ENCODE measurements at regions not wholly inside any gene's neighbourhood (a gene's known extent, or its start where the extent isn't known, plus 50 kb on each side); places are given as distances from the start of the nearest gene placed in this dataset.

GRCh38 chr4:35772291-35772690, 472.0 kb downstream of the ARAP2 start:
- DNase-seq = no peak

- DNase-seq = no peak
Observed at GRCh38 chr4:35789899-35790574, 454.3 kb downstream of the ARAP2 start.

- DNase-seq = no peak
Observed at GRCh38 chr4:35793045-35793722, 451.1 kb downstream of the ARAP2 start.

DNA sequence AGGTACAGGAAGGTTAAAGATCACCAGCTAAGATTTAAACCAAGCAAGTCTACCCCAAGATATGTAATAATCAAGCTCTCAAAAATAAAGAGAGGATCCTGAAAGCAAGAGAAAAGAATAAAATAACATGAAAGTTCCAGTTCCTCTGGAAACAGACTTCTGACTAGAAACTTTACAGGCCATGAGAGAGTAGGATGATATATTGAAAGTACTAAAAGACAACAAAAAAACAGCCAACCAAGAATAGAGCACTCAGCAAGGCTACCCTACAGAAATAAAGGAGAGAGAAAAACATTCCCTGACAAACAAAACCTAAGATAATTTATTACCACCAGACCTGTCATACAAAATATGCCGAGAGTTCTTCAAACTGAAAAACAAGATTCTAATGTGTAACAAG, 450.5 kb downstream of the ARAP2 start:
- DNase-seq = no peak

GRCh38 chr4:35800669-35801068, 443.6 kb downstream of the ARAP2 start:
- no peak for DNase-seq

DNA sequence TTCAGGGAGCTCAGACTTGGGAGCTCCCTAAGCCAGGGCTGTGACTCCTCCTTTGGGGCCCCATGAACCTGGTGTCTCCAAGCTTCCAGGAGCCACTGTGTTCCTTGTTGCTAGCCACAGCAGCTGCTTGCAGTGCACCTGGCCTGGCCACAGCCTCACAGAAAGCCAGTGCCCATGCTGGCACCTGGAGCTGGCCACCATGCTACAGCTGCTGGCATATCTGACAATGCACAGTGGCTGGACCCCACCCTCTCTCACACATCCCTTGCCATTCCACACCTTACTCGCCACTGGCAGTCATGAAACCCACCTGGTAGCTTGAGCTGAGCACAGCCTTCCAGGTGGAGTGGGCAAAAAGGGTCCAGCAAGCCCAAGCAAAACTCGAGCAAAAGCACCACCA, 441.7 kb downstream of the ARAP2 start:
- no peak for DNase-seq

DNA sequence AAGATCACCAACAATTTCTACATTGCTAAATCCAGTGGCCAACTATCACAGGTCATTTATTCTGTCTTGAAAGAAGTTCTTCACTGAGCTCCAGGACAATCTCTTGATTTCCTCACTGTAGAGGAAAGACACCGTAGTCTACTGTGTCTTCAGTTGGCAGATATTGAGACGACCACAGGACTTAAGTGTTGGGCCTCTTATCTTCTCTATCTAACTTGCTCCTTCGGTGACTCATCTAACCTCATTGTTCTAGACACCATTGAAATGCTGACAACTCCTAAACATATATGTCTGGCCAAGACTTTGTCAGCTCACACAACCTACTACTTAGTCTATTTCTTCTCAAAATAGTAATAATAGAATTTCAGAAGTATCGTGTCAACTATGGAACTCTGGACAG, 425.8 kb downstream of the ARAP2 start:
- DNase-seq = no peak

DNA sequence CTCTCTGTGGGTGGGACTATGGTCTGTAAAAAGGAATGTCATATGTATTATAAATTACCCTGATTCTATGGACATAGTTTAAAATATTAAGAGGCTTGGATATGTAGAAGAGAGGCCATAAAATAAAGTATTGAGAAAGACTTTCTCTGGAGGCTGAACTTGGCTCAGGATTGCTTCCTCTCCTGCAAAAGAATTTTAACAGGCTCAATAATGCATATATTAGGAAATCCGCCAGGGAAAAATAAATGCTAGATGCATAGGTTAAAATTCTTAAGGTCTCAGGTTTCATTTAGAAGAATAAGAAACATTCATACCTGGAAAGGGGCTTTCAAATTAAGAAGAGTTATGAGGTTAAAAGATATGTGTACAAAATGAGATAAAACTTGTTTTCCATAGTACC, 424.3 kb downstream of the ARAP2 start:
- DNase-seq = no peak

DNA sequence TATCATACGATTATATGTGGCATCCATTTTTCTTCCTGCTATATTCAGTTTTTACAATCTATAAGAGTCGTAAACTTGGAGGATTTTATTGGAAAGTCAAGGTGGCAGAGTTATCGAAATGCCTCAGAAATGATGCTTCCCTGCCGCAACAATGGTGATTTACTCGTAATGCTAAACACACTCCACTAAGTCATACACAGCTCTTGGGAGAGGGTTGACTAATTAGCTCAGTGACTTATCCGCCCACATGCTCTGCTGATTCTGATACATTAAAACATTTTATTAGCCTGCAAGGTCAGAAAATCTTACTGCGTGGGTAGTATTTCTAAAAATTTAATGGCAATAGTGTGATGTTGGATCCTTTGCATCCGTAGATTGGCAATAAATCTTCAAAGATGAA, 420.1 kb downstream of the ARAP2 start:
- no peak for DNase-seq

GRCh38 chr4:35835893-35836292, 408.4 kb downstream of the ARAP2 start:
- DNase-seq = no peak

- no peak for DNase-seq
Observed at GRCh38 chr4:35836596-35836995, 407.7 kb downstream of the ARAP2 start.

DNA sequence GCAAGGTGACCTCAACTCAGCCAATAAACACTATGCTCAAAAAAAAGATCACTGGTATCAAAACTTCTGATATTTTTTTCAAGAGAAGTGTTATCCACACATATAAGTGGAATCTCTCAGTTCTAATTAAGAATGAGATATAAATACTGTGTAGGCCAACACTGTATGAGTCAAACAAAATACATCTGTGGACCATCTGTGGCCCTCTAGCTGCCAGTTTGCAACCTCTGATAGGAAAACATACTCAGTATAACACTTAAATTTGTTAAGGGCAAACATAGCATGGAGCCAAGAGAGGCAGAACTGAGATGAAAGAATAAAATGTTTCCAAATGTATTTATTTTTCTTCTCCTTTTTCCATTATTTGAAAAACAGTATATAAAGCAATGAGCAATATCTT, 377.3 kb downstream of the ARAP2 start:
- no peak for DNase-seq

GRCh38 chr4:35872273-35872672, 372.0 kb downstream of the ARAP2 start:
- no peak for DNase-seq

GRCh38 chr4:35879479-35879878, 364.8 kb downstream of the ARAP2 start:
- no peak for DNase-seq

DNA sequence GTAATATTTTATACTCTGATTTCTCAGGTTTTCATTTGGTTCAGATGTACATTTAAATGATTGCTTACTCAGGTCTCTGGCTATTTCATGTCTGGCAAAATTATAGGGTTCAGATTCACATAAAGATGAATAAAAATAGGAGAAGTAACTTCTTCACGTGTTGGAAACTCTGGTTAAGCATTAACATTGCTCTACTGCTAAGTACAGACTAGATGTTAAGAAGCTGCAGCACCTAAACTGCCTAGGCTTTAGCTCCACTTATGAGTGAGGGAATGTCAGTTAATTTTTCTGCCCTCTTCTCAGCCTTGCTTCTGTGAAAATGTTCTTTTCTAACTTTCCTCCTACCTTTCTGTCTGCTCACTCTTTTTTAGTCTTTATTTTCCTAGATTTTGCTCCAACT, 361.2 kb downstream of the ARAP2 start:
- DNase-seq = no peak

GRCh38 chr4:35884714-35885480, 359.4 kb downstream of the ARAP2 start:
- DNase-seq = no peak

DNA sequence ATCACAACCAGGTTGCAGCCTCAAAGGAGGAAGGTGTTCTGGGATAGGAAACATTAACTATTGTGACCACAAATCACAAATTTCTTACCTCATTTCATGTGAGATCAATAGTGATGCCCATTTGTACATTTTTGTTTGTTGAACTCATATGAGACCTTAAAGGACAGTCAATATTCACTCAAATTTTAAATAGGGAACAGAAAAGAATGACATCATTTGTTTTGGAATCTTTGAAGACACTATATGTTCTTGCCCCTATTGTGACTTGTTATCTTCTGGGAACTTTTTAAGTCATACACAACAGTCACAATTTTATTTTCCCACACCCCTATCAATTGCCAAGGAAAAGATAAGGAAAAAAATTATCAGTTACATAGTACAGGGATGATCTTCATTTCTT, 346.5 kb downstream of the ARAP2 start:
- DNase-seq = no peak

GRCh38 chr4:35900286-35901243, 343.7 kb downstream of the ARAP2 start:
- DNase-seq = no peak

DNA sequence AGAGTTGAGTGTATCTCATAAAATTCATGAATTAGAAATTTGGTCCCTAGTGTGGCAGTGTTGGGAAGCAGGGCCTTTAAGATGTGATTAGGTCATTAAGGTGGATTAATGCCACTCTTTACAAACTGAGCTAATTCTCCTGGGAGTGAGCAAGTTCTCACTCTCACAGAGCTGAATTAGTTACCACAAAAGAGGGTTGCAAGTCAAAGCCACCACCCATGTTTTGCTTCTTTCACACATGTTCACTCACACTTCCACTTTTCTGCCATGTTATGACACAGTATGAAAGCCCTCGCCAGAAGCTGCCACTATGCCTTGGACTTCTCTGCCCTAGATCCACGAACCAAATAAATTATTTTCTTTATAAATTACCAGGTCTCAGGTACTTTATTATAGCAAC, 332.1 kb downstream of the ARAP2 start:
- DNase-seq = no peak

- DNase-seq = no peak
Observed at GRCh38 chr4:35918491-35918977, 325.8 kb downstream of the ARAP2 start.

- DNase-seq = no peak
Observed at GRCh38 chr4:35925806-35926205, 318.5 kb downstream of the ARAP2 start.

GRCh38 chr4:35926788-35927187, 317.5 kb downstream of the ARAP2 start:
- no peak for DNase-seq

- DNase-seq = no peak
Observed at GRCh38 chr4:35933901-35934300, 310.4 kb downstream of the ARAP2 start.

Data from COR-L47 (cell line).